ENCODE measurements at regions not wholly inside any gene's neighbourhood (a gene's known extent, or its start where the extent isn't known, plus 50 kb on each side); places are given as distances from the start of the nearest gene placed in this dataset.
"Not testable (repeated sequence)": the region's sequence is repeated elsewhere in the genome, so short reads cannot be mapped to it uniquely, and the experiment has no call there.

GRCh38 chr2:150211164-150211631, 276.3 kb downstream of the RND3 start:
- no peak for DNase-seq (ENCODE audit: low read depth)

- DNase-seq (ENCODE audit: low read depth): no peak
These were observed 277.7 kb downstream of the RND3 start for GRCh38 chr2:150209746-150210145.

GRCh38 chr2:150208689-150209088, 278.8 kb downstream of the RND3 start:
- no peak for DNase-seq (ENCODE audit: low read depth)

GRCh38 chr2:150207979-150208378, 279.5 kb downstream of the RND3 start:
- DNase-seq (ENCODE audit: low read depth): no peak

- DNase-seq (ENCODE audit: low read depth): peak; percentile 88
These were observed 283.0 kb downstream of the RND3 start for GRCh38 chr2:150204451-150204850.

GRCh38 chr2:150194816-150195215, 292.7 kb downstream of the RND3 start:
- not testable (repeated sequence) for DNase-seq (ENCODE audit: low read depth)

- no peak for DNase-seq (ENCODE audit: low read depth)
These were observed 294.8 kb downstream of the RND3 start for GRCh38 chr2:150192701-150193100.

- DNase-seq (ENCODE audit: low read depth): no peak
These were observed 296.1 kb downstream of the RND3 start for GRCh38 chr2:150191349-150191748.

GRCh38 chr2:150190546-150190945, 296.9 kb downstream of the RND3 start:
- no peak for DNase-seq (ENCODE audit: low read depth)

- no peak for DNase-seq (ENCODE audit: low read depth)
These were observed 298.7 kb downstream of the RND3 start for GRCh38 chr2:150188800-150189199.

- no peak for DNase-seq (ENCODE audit: low read depth)
These were observed 299.3 kb downstream of the RND3 start for GRCh38 chr2:150188177-150188576.

- DNase-seq (ENCODE audit: low read depth): no peak
These were observed 304.8 kb downstream of the RND3 start for GRCh38 chr2:150182566-150183235.

- DNase-seq (ENCODE audit: low read depth): no peak
These were observed 308.9 kb downstream of the RND3 start for GRCh38 chr2:150178591-150178990.

- no peak for DNase-seq (ENCODE audit: low read depth)
These were observed 312.5 kb downstream of the RND3 start for GRCh38 chr2:150174971-150175421.

- DNase-seq (ENCODE audit: low read depth): no peak
These were observed 313.2 kb downstream of the RND3 start for GRCh38 chr2:150174056-150174805.

- no peak for DNase-seq (ENCODE audit: low read depth)
These were observed 316.4 kb downstream of the RND3 start for GRCh38 chr2:150171065-150171548.

- no peak for DNase-seq (ENCODE audit: low read depth)
These were observed 318.2 kb downstream of the RND3 start for GRCh38 chr2:150169237-150169629.

GRCh38 chr2:150168595-150169236, 318.8 kb downstream of the RND3 start:
- no peak for DNase-seq (ENCODE audit: low read depth)

- DNase-seq (ENCODE audit: low read depth): no peak
These were observed 319.8 kb downstream of the RND3 start for GRCh38 chr2:150167711-150168110.

GRCh38 chr2:150166313-150167051, 321.0 kb downstream of the RND3 start:
- no peak for DNase-seq (ENCODE audit: low read depth)

- no peak for DNase-seq (ENCODE audit: low read depth)
These were observed 321.5 kb downstream of the RND3 start for GRCh38 chr2:150165988-150166312.

GRCh38 chr2:150165442-150165841, 322.0 kb downstream of the RND3 start:
- DNase-seq (ENCODE audit: low read depth): no peak
